ENCODE measurements at regions not wholly inside any gene's neighbourhood (a gene's known extent, or its start where the extent isn't known, plus 50 kb on each side); places are given as distances from the start of the nearest gene placed in this dataset.

DNA sequence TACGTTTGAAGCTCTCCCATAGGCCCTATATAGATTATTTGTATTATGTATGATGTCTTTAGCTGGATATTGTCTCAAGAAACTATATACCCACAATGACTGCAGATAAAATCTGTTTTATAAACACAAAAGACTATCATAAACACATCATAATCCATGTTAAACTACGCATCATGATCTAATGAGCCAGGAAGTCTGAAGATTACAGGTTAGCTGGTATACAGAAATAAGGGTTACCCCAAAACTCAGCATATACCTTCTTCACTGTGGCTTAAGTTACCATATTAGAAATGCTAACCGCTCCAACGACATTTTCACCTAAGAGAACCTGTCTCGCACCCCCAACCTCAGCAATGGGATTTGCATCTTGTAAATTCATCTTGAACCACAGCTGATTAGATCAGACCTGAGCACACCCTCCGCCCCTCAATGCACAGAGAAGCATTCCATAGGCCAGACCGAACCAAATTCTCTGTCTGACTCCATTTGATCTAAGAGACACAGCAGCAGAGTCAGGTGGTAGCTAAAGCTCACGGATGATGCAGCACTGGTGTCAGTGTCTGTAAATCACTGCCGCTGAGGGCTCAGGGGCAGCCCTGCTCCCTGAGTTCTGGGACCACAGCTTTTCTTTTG lies 124.9 kb downstream of the NPY start:
- TF ChIP-seq ESRRG (CRISPR knock-in tag; IDR thresholded peaks at IDR 0.05) (no peak), ZFP3 (CRISPR knock-in tag; IDR thresholded peaks at IDR 0.05) (no peak), TCF4 (CRISPR knock-in tag; IDR thresholded peaks at IDR 0.05; ENCODE audit: borderline replicate concordance) (no peak), ZNF565 (CRISPR knock-in tag; conservative IDR thresholded peaks at IDR 0.05; ENCODE audit: low read depth) (no peak), PPARA (CRISPR knock-in tag; IDR thresholded peaks at IDR 0.05; ENCODE audit: borderline replicate concordance) (no peak), ZC3H10 (CRISPR knock-in tag; IDR thresholded peaks at IDR 0.05) (no peak)
- TF ChIP-seq, protein P1, sequence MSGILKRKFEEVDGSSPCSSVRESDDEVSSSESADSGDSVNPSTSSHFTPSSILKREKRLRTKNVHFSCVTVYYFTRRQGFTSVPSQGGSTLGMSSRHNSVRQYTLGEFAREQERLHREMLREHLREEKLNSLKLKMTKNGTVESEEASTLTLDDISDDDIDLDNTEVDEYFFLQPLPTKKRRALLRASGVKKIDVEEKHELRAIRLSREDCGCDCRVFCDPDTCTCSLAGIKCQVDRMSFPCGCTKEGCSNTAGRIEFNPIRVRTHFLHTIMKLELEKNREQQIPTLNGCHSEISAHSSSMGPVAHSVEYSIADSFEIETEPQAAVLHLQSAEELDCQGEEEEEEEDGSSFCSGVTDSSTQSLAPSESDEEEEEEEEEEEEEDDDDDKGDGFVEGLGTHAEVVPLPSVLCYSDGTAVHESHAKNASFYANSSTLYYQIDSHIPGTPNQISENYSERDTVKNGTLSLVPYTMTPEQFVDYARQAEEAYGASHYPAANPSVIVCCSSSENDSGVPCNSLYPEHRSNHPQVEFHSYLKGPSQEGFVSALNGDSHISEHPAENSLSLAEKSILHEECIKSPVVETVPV (CRISPR knock-in tag; IDR thresholded peaks at IDR 0.05) = no peak
